Nephron progenitor cell (in vitro differentiated cells): ENCODE measurements at regions not wholly inside any gene's neighbourhood (a gene's known extent, or its start where the extent isn't known, plus 50 kb on each side); places are given as distances from the start of the nearest gene placed in this dataset.

Experiments used
- DNase-seq: peaks from one replicate; pipeline ENCODE4 v3.0.0; 2021
- H3K27ac Mint-ChIP-seq: 2 replicates; pipeline ENCODE4 v1.8.0; 2021; ENCODE audit warnings: mild to moderate bottlenecking, moderate library complexity, mixed read lengths
- H3K27me3 Mint-ChIP-seq: 2 replicates; pipeline ENCODE4 v1.8.0; 2021; ENCODE audit warnings: mild to moderate bottlenecking, low read depth, mixed read lengths; ENCODE audit not compliant: poor library complexity
- H3K36me3 Mint-ChIP-seq: 2 replicates; pipeline ENCODE4 v1.8.0; 2021; ENCODE audit warnings: low read depth, mixed read lengths
- H3K4me1 Mint-ChIP-seq: 2 replicates; pipeline ENCODE4 v1.8.0; 2021; ENCODE audit warnings: mixed read lengths
- H3K4me3 Mint-ChIP-seq: 2 replicates; pipeline ENCODE4 v1.8.0; 2021; ENCODE audit warnings: mild to moderate bottlenecking, moderate library complexity, mixed read lengths
- H3K9me3 Mint-ChIP-seq: 2 replicates; pipeline ENCODE4 v1.8.0; 2021; ENCODE audit warnings: mild to moderate bottlenecking, moderate library complexity, mixed read lengths
- CTCF ChIP-seq: fragments of 200-600 bp; sonication (generic); IDR thresholded peaks from 2 replicates; pipeline ENCODE4 v1.5.0; 2021; ENCODE audit warnings: antibody characterized with exemption

GRCh38 chr18:38539856-38540255 is 974.3 kb upstream of the CELF4 start:
- Mint-ChIP-seq H3K27ac (no peak overlapping the region), H3K4me1 (peaks cover 4% of the 10 kb centered on the region), H3K36me3 (no peaks in the 10 kb centered on the region), H3K27me3 (peaks cover 6% of the 10 kb centered on the region), H3K4me3 (no peak overlapping the region), H3K9me3 (peaks cover 9% of the 10 kb centered on the region)
- DNase-seq: no peak
- no peak for TF ChIP-seq CTCF

- Mint-ChIP-seq H3K4me3 (no peak overlapping the region), H3K9me3 (peaks cover 12% of the 10 kb centered on the region), H3K36me3 (no peaks in the 10 kb centered on the region), H3K4me1 (peaks cover 4% of the 10 kb centered on the region), H3K27ac (no peak overlapping the region), H3K27me3 (peaks cover 6% of the 10 kb centered on the region)
- TF ChIP-seq CTCF: no peak
- no peak for DNase-seq
Observed at GRCh38 chr18:38539371-38539770, 973.8 kb upstream of the CELF4 start.

GRCh38 chr18:38534073-38534472 is 968.5 kb upstream of the CELF4 start:
- Mint-ChIP-seq H3K27ac (no peak overlapping the region), H3K4me3 (no peak overlapping the region), H3K27me3 (no peaks in the 10 kb centered on the region), H3K36me3 (peaks cover 5% of the 10 kb centered on the region), H3K9me3 (peaks cover 32% of the 10 kb centered on the region), H3K4me1 (peaks cover under 1% of the 10 kb centered on the region)
- no peak for TF ChIP-seq CTCF
- no peak for DNase-seq

GRCh38 chr18:38526922-38527321 is 961.3 kb upstream of the CELF4 start:
- Mint-ChIP-seq H3K36me3 (no peaks in the 10 kb centered on the region), H3K27me3 (no peaks in the 10 kb centered on the region), H3K9me3 (no peaks in the 10 kb centered on the region), H3K4me1 (no peaks in the 10 kb centered on the region), H3K27ac (no peak overlapping the region), H3K4me3 (no peak overlapping the region)
- DNase-seq: no peak
- no peak for TF ChIP-seq CTCF

- Mint-ChIP-seq H3K9me3 (no peaks in the 10 kb centered on the region), H3K27ac (no peak overlapping the region), H3K4me3 (no peak overlapping the region), H3K36me3 (no peaks in the 10 kb centered on the region), H3K27me3 (no peaks in the 10 kb centered on the region), H3K4me1 (no peaks in the 10 kb centered on the region)
- DNase-seq: no peak
- TF ChIP-seq CTCF: no peak
Observed at GRCh38 chr18:38525039-38525438, 959.4 kb upstream of the CELF4 start.

GRCh38 chr18:38520786-38521185 is 955.2 kb upstream of the CELF4 start:
- no peak for DNase-seq
- Mint-ChIP-seq H3K27me3 (no peaks in the 10 kb centered on the region), H3K36me3 (no peaks in the 10 kb centered on the region), H3K9me3 (peaks cover 3% of the 10 kb centered on the region), H3K27ac (no peak overlapping the region), H3K4me1 (no peaks in the 10 kb centered on the region), H3K4me3 (no peak overlapping the region)
- no peak for TF ChIP-seq CTCF
